RWPE2 (cell line): ENCODE measurements at regions not wholly inside any gene's neighbourhood (a gene's known extent, or its start where the extent isn't known, plus 50 kb on each side); places are given as distances from the start of the nearest gene placed in this dataset.

Source experiments
- ATAC-seq: fragments of 200-7000 bp; cut with Tn5 transposase; 3 replicates; pipeline ENCODE4 v1.9.1; 2021; ENCODE audit warnings: low read depth
- DNase-seq: peaks from one replicate; pipeline ENCODE4 v3.0.0-alpha.2; 2020; ENCODE audit warnings: low spot score
- H3K27ac ChIP-seq: fragments of 450-650 bp; 2 replicates; pipeline ENCODE4 v1.5.1; 2017; ENCODE audit warnings: mild to moderate bottlenecking; ENCODE audit not compliant: poor library complexity, severe bottlenecking
- H3K27me3 ChIP-seq: fragments of 250-450 bp; sonication (Bioruptor Pico); 2 replicates; pipeline ENCODE4 v1.5.1; 2021; ENCODE audit warnings: mild to moderate bottlenecking, moderate library complexity; ENCODE audit not compliant: insufficient read depth, poor library complexity, severe bottlenecking
- H3K36me3 ChIP-seq: fragments of 250-450 bp; sonication (Bioruptor Pico); 2 replicates; pipeline ENCODE4 v1.5.1; 2020; ENCODE audit warnings: low read depth, mild to moderate bottlenecking, moderate library complexity
- H3K4me1 ChIP-seq: fragments of 250-450 bp; sonication (Bioruptor Pico); 2 replicates; pipeline ENCODE4 v1.5.1; 2021; ENCODE audit warnings: mild to moderate bottlenecking, moderate library complexity; ENCODE audit not compliant: insufficient read depth, poor library complexity, severe bottlenecking
- H3K4me3 ChIP-seq: fragments of 250-450 bp; sonication (Bioruptor Pico); 2 replicates; pipeline ENCODE4 v1.5.1; 2021; ENCODE audit warnings: mild to moderate bottlenecking, moderate library complexity; ENCODE audit not compliant: severe bottlenecking
- H3K9me3 ChIP-seq: fragments of 250-450 bp; sonication (Bioruptor Pico); 2 replicates; pipeline ENCODE4 v1.5.1; 2021; ENCODE audit warnings: mild to moderate bottlenecking, moderate library complexity; ENCODE audit not compliant: severe bottlenecking
- CTCF ChIP-seq: fragments of 450-650 bp; IDR thresholded peaks from one replicate; pipeline ENCODE4 v1.5.1; 2017; ENCODE audit warnings: mild to moderate bottlenecking, moderate library complexity; ENCODE audit not compliant: poor library complexity, severe bottlenecking

- TF ChIP-seq CTCF: no peak
- DNase-seq: no peak
Measured at GRCh38 chr13:63184693-63185092, 1769.0 kb upstream of the PCDH20 start.

GRCh38 chr13:63175536-63175935 lies 1759.9 kb upstream of the PCDH20 start:
- DNase-seq: no peak
- TF ChIP-seq CTCF: no peak
- H3K27me3 ChIP-seq: no peaks in the 10 kb centered on the region
- H3K4me3 ChIP-seq: no peak overlapping the region
- no peak overlapping the region for H3K27ac ChIP-seq
- no peaks in the 10 kb centered on the region for H3K36me3 ChIP-seq
- no peak for ATAC-seq
- no peaks in the 10 kb centered on the region for H3K4me1 ChIP-seq
- H3K9me3 ChIP-seq: no peaks in the 10 kb centered on the region

More at GRCh38 chr13:63184693-63185092, 1769.0 kb upstream of the PCDH20 start:
- H3K27ac ChIP-seq: no peak overlapping the region
- H3K4me1 ChIP-seq: no peaks in the 10 kb centered on the region
- H3K9me3 ChIP-seq: no peaks in the 10 kb centered on the region
- H3K4me3 ChIP-seq: no peak overlapping the region
- no peaks in the 10 kb centered on the region for H3K36me3 ChIP-seq
- H3K27me3 ChIP-seq: no peaks in the 10 kb centered on the region
- peak; percentile 66 for ATAC-seq

GRCh38 chr13:63167699-63168337 lies 1752.2 kb upstream of the PCDH20 start:
- Histone ChIP-seq H3K4me1 (no peaks in the 10 kb centered on the region), H3K9me3 (no peaks in the 10 kb centered on the region), H3K36me3 (no peaks in the 10 kb centered on the region), H3K27ac (no peak overlapping the region), H3K27me3 (no peaks in the 10 kb centered on the region), H3K4me3 (no peak overlapping the region)
- no peak for TF ChIP-seq CTCF
- no peak for ATAC-seq
- DNase-seq: no peak

GRCh38 chr13:63166345-63166744 lies 1750.7 kb upstream of the PCDH20 start:
- no peak for DNase-seq
- no peaks in the 10 kb centered on the region for H3K9me3 ChIP-seq
- no peaks in the 10 kb centered on the region for H3K27me3 ChIP-seq
- ATAC-seq: no peak
- no peak overlapping the region for H3K27ac ChIP-seq
- no peaks in the 10 kb centered on the region for H3K4me1 ChIP-seq
- TF ChIP-seq CTCF: no peak
- no peak overlapping the region for H3K4me3 ChIP-seq
- H3K36me3 ChIP-seq: no peaks in the 10 kb centered on the region

- Histone ChIP-seq H3K27ac (no peak overlapping the region), H3K36me3 (no peaks in the 10 kb centered on the region), H3K9me3 (no peaks in the 10 kb centered on the region), H3K27me3 (no peaks in the 10 kb centered on the region), H3K4me3 (no peak overlapping the region), H3K4me1 (no peaks in the 10 kb centered on the region)
- ATAC-seq (no peak), DNase-seq (no peak)
- no peak for TF ChIP-seq CTCF
Measured at GRCh38 chr13:63163903-63164302, 1748.3 kb upstream of the PCDH20 start.
